K562 (cell line): ENCODE measurements at regions not wholly inside any gene's neighbourhood (a gene's known extent, or its start where the extent isn't known, plus 50 kb on each side); places are given as distances from the start of the nearest gene placed in this dataset.

Source experiments
- ATAC-seq: fragments of 200-7000 bp; cut with Tn5 transposase; 3 replicates; pipeline ENCODE4 v1.9.1; 2020; ENCODE audit warnings: moderate library complexity
- BruUV-seq: library from RNA; stranded (reverse); fragments of 400-500 nt; replicated peaks from 2 replicates; lab custom pipeline; 2021; lab: Mats Ljungman, UMichigan
- CTCF ChIA-PET: fragments of 300-600 bp; formaldehyde crosslinking; extraction: SDS; loops from one replicate; lab custom pipeline; 2021; ENCODE audit warnings: low intra/inter-chr PET ratio; lab: Yijun Ruan, JAX
- POLR2A ChIA-PET: fragments of 300-600, 350-650 bp; sonication (Branson Sonifier 250); formaldehyde crosslinking; extraction: SDS; loops from one replicate; lab custom pipeline; 2021; ENCODE audit warnings: antibody characterized with exemption, inconsistent platforms; lab: Yijun Ruan, JAX
- DNase-seq, 4 experiments: peaks; one replicate each; pipeline versions ENCODE4 v3.0.0 to v3.0.0-alpha.2; 2011 to 2018; ENCODE audit warnings: low spot score in 3 of 4, mixed read lengths in 3 of 4; ENCODE audit errors: extremely low read depth in 1 of 4
- FAIRE-seq: peaks from 2 replicates; lab custom pipeline; 2011; peaks lifted over from hg19 to GRCh38; lab: Jason Lieb, UNC
- H2AFZ ChIP-seq: 2 replicates; pipeline ENCODE4 v1.6.0; 2011; ENCODE audit warnings: low read depth, low read length, control low read depth, inconsistent platforms
- H3K27ac ChIP-seq: fragments of 200-600 bp; 3 replicates; pipeline ENCODE4 v1.8.0; 2011; ENCODE audit warnings: low read depth, mild to moderate bottlenecking, control low read depth, inconsistent platforms, low read length, moderate library complexity, mixed read lengths; ENCODE audit errors: extremely low read depth
- H3K27me3 ChIP-seq, 2 experiments: fragments of 300-600 bp in 1 of 2; 2 replicates in 1 of 2; 3 replicates in 1 of 2; pipeline versions ENCODE4 v1.6.0 to v1.8.0; 2011; ENCODE audit warnings: inconsistent platforms in 2 of 2, low read length in 2 of 2, mild to moderate bottlenecking in 1 of 2, mixed read lengths in 1 of 2, moderate library complexity in 1 of 2; ENCODE audit not compliant: control insufficient read depth in 2 of 2, insufficient read depth in 2 of 2
- H3K36me3 ChIP-seq: fragments of 300-600 bp; 3 replicates; pipeline ENCODE4 v1.8.0; 2011; ENCODE audit warnings: mild to moderate bottlenecking, low read length, inconsistent platforms; ENCODE audit not compliant: control insufficient read depth, insufficient read depth
- H3K4me1 ChIP-seq, 2 experiments: fragments of 200-600 bp in 1 of 2; replicated peaks in 1 of 2; 2 replicates in 1 of 2; 3 replicates in 1 of 2; pipeline versions ENCODE4 v1.5.1 to v1.8.0; 2011; ENCODE audit warnings: inconsistent platforms in 2 of 2, low read length in 2 of 2, mild to moderate bottlenecking in 1 of 2, mixed read lengths in 1 of 2, moderate library complexity in 1 of 2; ENCODE audit not compliant: control insufficient read depth in 2 of 2, insufficient read depth in 2 of 2
- H3K4me2 ChIP-seq: 2 replicates; pipeline ENCODE4 v1.6.1; 2011; ENCODE audit warnings: low read length, control low read depth, inconsistent platforms, mixed read lengths; ENCODE audit not compliant: insufficient read depth
- H3K4me3 ChIP-seq: fragments of 200-600 bp; sonication (generic), shearing (Covaris generic); 2 replicates; pipeline ENCODE4 v1.5.1; 2016; ENCODE audit warnings: control low read depth, inconsistent platforms
- H3K79me2 ChIP-seq: fragments of 200-600 bp; 3 replicates; pipeline ENCODE4 v1.8.0; 2011; ENCODE audit warnings: low read length, inconsistent platforms; ENCODE audit not compliant: control insufficient read depth, insufficient read depth
- H3K9ac ChIP-seq, 2 experiments: 2 replicates each; pipeline versions ENCODE4 v1.6.0 to v1.6.1; 2011; ENCODE audit warnings: low read depth in 2 of 2, low read length in 2 of 2, control low read depth in 1 of 2, inconsistent platforms in 1 of 2, mild to moderate bottlenecking in 1 of 2, mixed read lengths in 1 of 2; ENCODE audit not compliant: insufficient read depth in 1 of 2
- H3K9me1 ChIP-seq: one replicate; pipeline ENCODE4 v1.6.0; 2011; ENCODE audit warnings: inconsistent platforms, mild to moderate bottlenecking, low read length, moderate library complexity; ENCODE audit not compliant: control insufficient read depth, insufficient read depth
- H3K9me3 ChIP-seq: replicated peaks from 2 replicates; pipeline ENCODE4 v1.5.1; 2011; ENCODE audit warnings: low read depth, low read length, inconsistent platforms; ENCODE audit not compliant: control insufficient read depth, insufficient read depth
- H4K20me1 ChIP-seq: replicated peaks from 2 replicates; pipeline ENCODE4 v1.6.1; 2011; ENCODE audit warnings: low read length, inconsistent platforms, mixed read lengths; ENCODE audit not compliant: control insufficient read depth, insufficient read depth
- BRF2 ChIP-seq: IDR thresholded peaks from 3 replicates; pipeline ENCODE4 v1.6.1; 2011; ENCODE audit warnings: borderline replicate concordance, mild to moderate bottlenecking; ENCODE audit not compliant: insufficient read length, insufficient read depth
- MAFG ChIP-seq: fragments of 450-650 bp; conservative IDR thresholded peaks from 2 replicates; pipeline ENCODE4 v1.6.1; 2016; ENCODE audit warnings: missing genetic modification characterization, missing compliant biosample characterization
- WGBS: fragments of 100-300 bp; shearing (Covaris generic); methylation state at CpG from one replicate; pipeline ENCODE4 v1.1.6; 2016; ENCODE audit warnings: low coverage, mixed read lengths; ENCODE audit not compliant: insufficient coverage; ENCODE audit errors: missing lambda C conversion rate; 5-methylcytosine and 5-hydroxymethylcytosine counted together
- in situ Hi-C: fragments of 300-500 bp; cut with MboI; formaldehyde crosslinking; loops from 4 replicates; pipeline ENCODE4 v1.15.0; 2018; ENCODE audit warnings: inconsistent platforms, mixed read lengths
- intact Hi-C: fragments of 100-400 bp; cut with micrococcal nuclease; formaldehyde crosslinking; loops from 2 replicates; pipeline ENCODE4 v1.14.2; 2022
- TF ChIP-seq, protein P1 (sequence below): conservative IDR thresholded peaks from 2 replicates; pipeline ENCODE4 v1.6.1; 2011; ENCODE audit warnings: low read depth, mild to moderate bottlenecking, low read length; ENCODE audit not compliant: control insufficient read depth

DNA sequence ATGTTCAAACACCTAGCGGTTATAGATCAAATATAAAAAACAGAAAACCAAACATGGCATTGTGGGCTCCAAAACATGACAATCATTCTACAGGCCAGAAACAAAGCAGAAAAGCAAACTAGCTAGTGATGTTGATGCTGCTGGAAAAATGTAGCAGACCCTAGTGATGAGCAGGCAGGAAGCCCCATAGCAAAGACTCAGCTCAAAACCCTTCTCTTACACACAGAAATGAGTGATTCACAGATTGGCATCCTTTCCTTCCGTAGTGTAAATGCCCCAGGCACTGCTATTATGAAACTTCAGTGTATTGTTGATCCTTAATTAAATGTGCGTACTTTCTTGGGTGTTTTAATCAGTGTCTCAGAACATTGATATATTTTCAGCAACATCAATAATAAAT is 425.1 kb downstream of the UTRN start (continued):
- TF ChIP-seq MAFG, result no peak

DNA sequence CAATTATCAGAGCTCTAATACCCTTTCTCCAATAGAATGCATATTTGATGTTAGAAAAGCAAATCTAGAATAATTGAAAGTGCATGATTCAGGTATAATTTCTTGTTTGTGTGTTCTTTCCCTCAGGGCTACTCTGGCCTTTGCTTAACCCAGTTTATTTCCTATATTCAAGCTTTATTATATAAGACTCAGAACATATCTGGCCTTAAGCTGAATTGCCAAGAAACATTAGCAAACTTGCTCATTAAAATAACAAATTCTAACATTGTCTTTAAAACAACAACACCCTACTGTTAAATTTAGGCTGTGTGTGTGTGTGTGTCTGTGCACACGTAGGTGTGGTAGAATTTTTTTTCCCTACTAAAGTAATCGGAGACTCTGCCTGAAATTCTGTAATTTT is 426.5 kb downstream of the UTRN start:
- no peak overlapping the region for H2AFZ ChIP-seq
- POLR2A ChIA-PET, result no interaction called here
- ATAC-seq, result no peak
- FAIRE-seq, result peak; percentile 11
- no peak overlapping the region for H3K9ac ChIP-seq
- H3K27ac ChIP-seq, result no peak overlapping the region
- intact Hi-C loops, result no loop called here
- no peaks in the 10 kb centered on the region for H4K20me1 ChIP-seq
- H3K79me2 ChIP-seq, result no peaks in the 10 kb centered on the region
- no peaks in the 10 kb centered on the region for H3K4me1 ChIP-seq
- CTCF ChIA-PET, result no interaction called here
- no peaks in the 10 kb centered on the region for H3K9me1 ChIP-seq
- in situ Hi-C loops, result no loop called here
- WGBS, result 8% methylated on average over 2 of the region's 2 CpGs
- H3K36me3 ChIP-seq, result no peaks in the 10 kb centered on the region
- TF ChIP-seq BRF2, result no peak
- TF ChIP-seq, protein P1, sequence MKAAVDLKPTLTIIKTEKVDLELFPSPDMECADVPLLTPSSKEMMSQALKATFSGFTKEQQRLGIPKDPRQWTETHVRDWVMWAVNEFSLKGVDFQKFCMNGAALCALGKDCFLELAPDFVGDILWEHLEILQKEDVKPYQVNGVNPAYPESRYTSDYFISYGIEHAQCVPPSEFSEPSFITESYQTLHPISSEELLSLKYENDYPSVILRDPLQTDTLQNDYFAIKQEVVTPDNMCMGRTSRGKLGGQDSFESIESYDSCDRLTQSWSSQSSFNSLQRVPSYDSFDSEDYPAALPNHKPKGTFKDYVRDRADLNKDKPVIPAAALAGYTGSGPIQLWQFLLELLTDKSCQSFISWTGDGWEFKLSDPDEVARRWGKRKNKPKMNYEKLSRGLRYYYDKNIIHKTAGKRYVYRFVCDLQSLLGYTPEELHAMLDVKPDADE, result no peak
- no peak overlapping the region for H3K4me3 ChIP-seq
- no TSS peak for BruUV-seq
- H3K27me3 ChIP-seq, result no peaks in the 10 kb centered on the region
- no peak overlapping the region for H3K4me2 ChIP-seq
- H3K9me3 ChIP-seq, result no peaks in the 10 kb centered on the region
- no peak for DNase-seq
